ENCODE measurements at regions not wholly inside any gene's neighbourhood (a gene's known extent, or its start where the extent isn't known, plus 50 kb on each side); places are given as distances from the start of the nearest gene placed in this dataset.

GRCh38 chr1:10914056-10914455 is 98.4 kb upstream of the TARDBP start:
- 93 to 94% methylated on average over 5 of the region's 5 CpGs for WGBS, 2 donors
- no peaks in the 10 kb centered on the region for H3K36me3 ChIP-seq (replicated peaks in 1 of 2; ENCODE audit: insufficient read depth in 1 of 2, low read depth in 2 of 2)

GRCh38 chr1:10915594-10915993 is 96.9 kb upstream of the TARDBP start:
- Histone ChIP-seq H3K4me3 (no peak overlapping the region), H3K36me3 (replicated peaks in 1 of 2; ENCODE audit: insufficient read depth in 1 of 2, low read depth in 2 of 2) (no peaks in the 10 kb centered on the region), H3K4me1 (no peaks in the 10 kb centered on the region), H3K27ac (no peak overlapping the region), H3K27me3 (no peaks in the 10 kb centered on the region), H3K9me3 (no peaks in the 10 kb centered on the region)
- WGBS, 2 donors, result 71 to 82% methylated on average over 2 to 7 of the region's 8 CpGs
- TF ChIP-seq CTCF (IDR thresholded peaks at IDR 0.05) (no peak), POLR2A (IDR thresholded peaks at IDR 0.05) (no peak)
- ATAC-seq (no peak), DNase-seq (no peak)
- intact Hi-C loops (cut with DNase I), result no loop called here

More at GRCh38 chr1:10914056-10914455, 98.4 kb upstream of the TARDBP start:
- Histone ChIP-seq H3K27ac (no peak overlapping the region), H3K27me3 (no peaks in the 10 kb centered on the region), H3K4me1 (no peaks in the 10 kb centered on the region), H3K9me3 (no peaks in the 10 kb centered on the region), H3K4me3 (no peak overlapping the region)
- TF ChIP-seq CTCF (IDR thresholded peaks at IDR 0.05) (no peak), POLR2A (IDR thresholded peaks at IDR 0.05) (no peak)
- DNase-seq, result no peak
- intact Hi-C loops (cut with DNase I), result no loop called here
- ATAC-seq, result no peak

GRCh38 chr1:10916311-10916710 is 96.1 kb upstream of the TARDBP start:
- no peak for TF ChIP-seq POLR2A (IDR thresholded peaks at IDR 0.05)
- TF ChIP-seq CTCF (IDR thresholded peaks at IDR 0.05), result no peak
- no peak for ATAC-seq
- intact Hi-C loops (cut with DNase I), result no loop called here

GRCh38 chr1:10916991-10917390 is 95.5 kb upstream of the TARDBP start:
- H3K27me3 ChIP-seq, result no peaks in the 10 kb centered on the region
- no peaks in the 10 kb centered on the region for H3K36me3 ChIP-seq (replicated peaks in 1 of 2; ENCODE audit: insufficient read depth in 1 of 2, low read depth in 2 of 2)
- H3K27ac ChIP-seq, result no peak overlapping the region
- ATAC-seq (no peak), DNase-seq (no peak)
- no peak for TF ChIP-seq CTCF (IDR thresholded peaks at IDR 0.05)
- no peak for TF ChIP-seq POLR2A (IDR thresholded peaks at IDR 0.05)
- H3K9me3 ChIP-seq, result no peaks in the 10 kb centered on the region
- intact Hi-C loops (cut with DNase I), result no loop called here
- no peak overlapping the region for H3K4me3 ChIP-seq
- no peaks in the 10 kb centered on the region for H3K4me1 ChIP-seq
- WGBS, 2 donors, result 63 to 70% methylated on average over 5 to 10 of the region's 10 CpGs

More at GRCh38 chr1:10916311-10916710, 96.1 kb upstream of the TARDBP start:
- no peaks in the 10 kb centered on the region for H3K4me1 ChIP-seq
- 67 to 70% methylated on average over 4 to 5 of the region's 5 CpGs for WGBS, 2 donors
- H3K36me3 ChIP-seq (replicated peaks in 1 of 2; ENCODE audit: insufficient read depth in 1 of 2, low read depth in 2 of 2), result no peaks in the 10 kb centered on the region
- H3K4me3 ChIP-seq, result no peak overlapping the region
- no peaks in the 10 kb centered on the region for H3K27me3 ChIP-seq
- no peak for DNase-seq
- no peaks in the 10 kb centered on the region for H3K9me3 ChIP-seq
- H3K27ac ChIP-seq, result no peak overlapping the region

All from body of pancreas (tissue), 4 donors.